SK-N-MC (cell line): ENCODE measurements at regions not wholly inside any gene's neighbourhood (a gene's known extent, or its start where the extent isn't known, plus 50 kb on each side); places are given as distances from the start of the nearest gene placed in this dataset.

ENCODE experiments used
- EZH2 ChIP-seq: fragments of 200-600 bp; sonication (generic); IDR thresholded peaks from one replicate; pipeline ENCODE4 v1.6.1; 2017; ENCODE audit warnings: antibody characterized with exemption
- FOXP2 ChIP-seq: optimal IDR thresholded peaks from 2 replicates; pipeline ENCODE3; 2011; ENCODE audit warnings: mild to moderate bottlenecking, moderate library complexity; ENCODE audit not compliant: insufficient read depth; ENCODE audit errors: extremely low read length, control extremely low read depth

- TF ChIP-seq EZH2 (no peak), FOXP2 (no peak)
These were observed 74.5 kb upstream of the QRFPR start for GRCh38 chr4:121455285-121455684.
